NCI-H524 treated with DMSO at 0.1 percent for 48 hours (cell line): ENCODE measurements at regions not wholly inside any gene's neighbourhood (a gene's known extent, or its start where the extent isn't known, plus 50 kb on each side); places are given as distances from the start of the nearest gene placed in this dataset.

ENCODE experiments used
- DNase-seq: peaks from one replicate; lab custom pipeline; 2025; lab: John Stamatoyannopoulos, UW

DNA sequence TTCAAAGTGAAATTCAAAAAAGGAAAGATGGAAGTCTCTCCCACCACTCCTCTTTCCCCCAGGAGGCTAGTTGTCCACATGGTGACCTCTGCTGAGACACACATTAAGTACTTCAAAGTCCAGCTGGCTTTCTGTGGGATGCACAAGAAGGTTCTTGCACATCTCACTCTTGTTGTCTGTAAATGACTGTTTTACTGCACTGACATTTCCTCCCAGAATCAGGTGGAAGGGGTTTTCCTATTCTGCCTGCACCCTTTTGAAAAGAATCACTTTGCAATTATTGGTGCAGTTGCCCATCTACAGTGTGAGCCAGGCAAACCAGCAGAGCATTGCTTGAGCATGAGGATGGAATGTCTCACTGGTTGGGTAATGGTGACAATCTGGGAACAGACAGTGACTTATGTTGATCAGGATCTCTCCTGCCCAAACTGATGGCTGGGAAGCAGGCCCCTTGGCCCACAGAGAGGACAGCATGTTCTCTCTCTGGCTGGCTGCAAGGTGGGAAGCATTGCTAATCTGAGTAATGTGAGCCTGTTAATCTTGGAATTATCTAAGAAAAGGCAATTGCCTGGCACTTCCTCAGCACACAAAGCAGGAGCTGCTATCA is 347.7 kb upstream of the SATB1 start:
- no peak for DNase-seq

- DNase-seq: no peak
Measured at GRCh38 chr3:18771931-18772330, 346.8 kb upstream of the SATB1 start.

DNA sequence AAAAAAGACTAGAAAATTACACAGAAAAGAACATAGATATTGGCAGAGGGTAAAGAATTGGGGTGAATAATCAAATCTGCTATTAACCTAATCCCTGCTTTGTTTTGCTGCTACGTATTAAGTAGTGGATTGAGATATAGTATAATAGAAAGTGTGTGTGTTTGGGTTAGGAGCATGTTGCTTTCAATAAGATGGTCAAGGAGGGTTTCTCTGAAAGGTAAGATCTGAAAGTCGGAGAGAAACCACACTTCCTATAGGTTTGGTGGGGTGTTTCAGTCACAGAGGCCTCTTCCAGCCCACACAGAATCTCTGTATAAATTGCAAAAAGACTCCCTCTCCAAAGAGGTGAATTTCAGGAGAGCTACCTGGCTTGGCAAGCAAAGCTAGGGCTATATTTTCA is 345.7 kb upstream of the SATB1 start:
- no peak for DNase-seq

DNA sequence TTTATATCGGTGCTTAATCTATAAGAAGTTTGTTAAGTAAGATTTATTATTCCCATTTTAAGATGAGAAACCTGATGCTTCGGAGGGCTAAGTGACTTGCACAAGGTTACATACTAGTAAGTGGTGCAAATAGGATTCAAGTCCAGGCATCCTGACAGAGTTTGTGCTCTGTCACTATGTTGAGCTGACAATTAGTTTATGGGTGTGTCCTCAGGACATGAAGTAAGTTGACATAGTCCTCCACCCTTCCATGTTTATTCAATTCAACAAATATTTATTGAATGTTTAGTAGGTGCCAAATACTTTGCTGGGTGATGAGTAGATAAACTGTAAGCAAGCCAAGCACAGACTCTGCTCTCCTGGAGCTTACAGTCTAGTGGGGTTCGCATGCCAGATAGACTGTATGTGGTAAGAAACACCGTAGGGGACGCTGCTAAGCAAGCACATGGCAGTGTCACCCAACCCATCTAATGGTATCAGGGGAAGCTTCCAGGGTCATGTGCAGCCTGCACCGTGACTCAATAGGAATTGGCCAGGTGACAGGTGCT is 342.7 kb upstream of the SATB1 start:
- no peak for DNase-seq

GRCh38 chr3:18766974-18767373 is 341.8 kb upstream of the SATB1 start:
- DNase-seq: no peak

GRCh38 chr3:18765662-18766061 is 340.5 kb upstream of the SATB1 start:
- DNase-seq: no peak

DNA sequence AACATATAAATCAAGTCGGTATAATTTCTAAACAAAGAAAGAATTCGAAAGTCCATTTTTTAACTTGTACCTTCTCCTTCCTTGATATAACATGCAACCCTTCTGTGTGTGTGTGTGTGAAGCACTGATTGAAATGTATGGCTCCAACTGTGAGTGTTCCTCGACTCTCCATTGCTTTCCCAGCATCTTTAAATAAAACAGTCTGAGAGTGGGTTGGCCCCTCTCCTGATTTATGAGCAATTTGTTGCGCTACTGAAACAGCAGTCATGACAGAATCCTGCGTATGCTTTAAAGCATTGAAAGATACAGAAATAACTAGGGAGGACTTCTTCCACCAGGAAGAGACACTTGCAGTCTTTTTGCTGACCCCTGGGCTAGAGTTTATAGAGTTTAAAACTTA is 340.0 kb upstream of the SATB1 start:
- DNase-seq: no peak

DNA sequence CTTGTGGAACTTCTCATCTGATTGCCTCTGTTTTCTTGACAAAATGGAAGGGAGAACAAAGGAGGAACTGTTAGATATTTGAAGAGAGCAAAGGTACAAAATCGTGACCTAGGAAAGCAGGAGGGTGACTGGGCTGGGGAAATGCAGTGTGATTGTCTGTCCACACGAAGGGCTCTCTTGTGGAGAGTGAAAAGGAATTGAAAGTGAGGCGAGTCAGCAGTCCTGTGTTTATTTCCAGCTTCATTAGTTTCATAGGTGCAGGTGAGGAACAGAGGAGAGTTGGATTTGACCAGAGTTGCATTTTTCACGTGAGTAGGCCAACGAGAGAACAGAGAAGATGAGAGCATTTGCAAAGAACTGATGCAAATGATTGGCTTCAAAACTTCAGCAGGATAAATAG is 336.4 kb upstream of the SATB1 start:
- no peak for DNase-seq

- DNase-seq: no peak
Measured at GRCh38 chr3:18758047-18758704, 333.0 kb upstream of the SATB1 start.

GRCh38 chr3:18757476-18757875 is 332.3 kb upstream of the SATB1 start:
- no peak for DNase-seq

DNA sequence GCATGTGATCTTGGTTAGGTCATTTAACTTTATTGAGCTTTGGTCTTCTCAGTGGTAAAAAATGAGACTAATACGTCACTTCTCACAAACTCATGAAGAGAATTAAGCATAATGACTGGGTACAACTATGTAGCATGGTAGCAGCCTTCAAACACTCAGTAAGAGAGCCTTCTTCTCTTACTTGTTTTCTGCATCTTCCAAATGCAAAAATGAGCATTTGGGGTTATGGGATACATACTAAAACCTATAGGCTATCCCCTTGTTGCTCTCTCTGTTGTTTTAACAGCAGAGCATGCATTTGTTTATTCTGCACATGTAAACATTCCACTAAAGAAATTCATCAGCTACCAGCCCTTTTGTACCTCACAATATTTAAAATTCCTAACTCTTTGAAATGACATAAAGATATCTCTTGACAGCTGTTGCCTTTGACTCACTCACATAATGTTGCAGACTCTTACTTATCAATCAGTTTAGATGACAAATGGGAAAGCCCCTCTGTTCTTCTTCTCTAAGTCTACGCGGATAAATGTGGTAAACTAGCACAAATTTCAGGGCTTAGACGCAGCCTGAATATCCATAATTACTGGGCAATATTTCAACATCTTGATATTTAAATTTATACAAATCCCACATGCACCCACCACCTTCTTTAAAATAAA is 327.3 kb upstream of the SATB1 start:
- DNase-seq: no peak

- DNase-seq: no peak
Measured at GRCh38 chr3:18751514-18751913, 326.4 kb upstream of the SATB1 start.

- DNase-seq: no peak
Measured at GRCh38 chr3:18747383-18747782, 322.2 kb upstream of the SATB1 start.

- no peak for DNase-seq
Measured at GRCh38 chr3:18745472-18745871, 320.3 kb upstream of the SATB1 start.

- no peak for DNase-seq
Measured at GRCh38 chr3:18744472-18744871, 319.3 kb upstream of the SATB1 start.

DNA sequence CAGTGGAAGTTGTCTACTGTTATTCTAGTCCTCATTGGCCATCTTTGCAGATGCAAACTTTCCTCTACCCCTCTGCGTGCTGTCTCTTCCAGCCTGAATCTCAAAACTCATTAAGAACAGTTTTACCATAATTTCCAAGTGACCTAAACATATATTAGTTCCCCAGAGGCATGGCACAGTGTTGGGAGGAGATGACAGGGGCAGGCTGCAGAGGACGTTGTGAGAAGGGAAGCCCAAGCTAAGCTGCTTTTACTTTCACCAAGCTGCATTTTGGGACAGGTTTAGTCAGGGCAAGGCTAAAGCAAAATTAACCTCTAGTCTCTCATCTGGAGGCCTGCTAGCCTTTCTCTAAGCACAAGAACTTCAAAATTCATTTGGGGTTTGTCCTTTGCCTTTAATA is 318.6 kb upstream of the SATB1 start:
- no peak for DNase-seq

- DNase-seq: no peak
Measured at GRCh38 chr3:18740631-18741583, 315.8 kb upstream of the SATB1 start.

GRCh38 chr3:18739099-18739433 is 313.9 kb upstream of the SATB1 start:
- no peak for DNase-seq

DNA sequence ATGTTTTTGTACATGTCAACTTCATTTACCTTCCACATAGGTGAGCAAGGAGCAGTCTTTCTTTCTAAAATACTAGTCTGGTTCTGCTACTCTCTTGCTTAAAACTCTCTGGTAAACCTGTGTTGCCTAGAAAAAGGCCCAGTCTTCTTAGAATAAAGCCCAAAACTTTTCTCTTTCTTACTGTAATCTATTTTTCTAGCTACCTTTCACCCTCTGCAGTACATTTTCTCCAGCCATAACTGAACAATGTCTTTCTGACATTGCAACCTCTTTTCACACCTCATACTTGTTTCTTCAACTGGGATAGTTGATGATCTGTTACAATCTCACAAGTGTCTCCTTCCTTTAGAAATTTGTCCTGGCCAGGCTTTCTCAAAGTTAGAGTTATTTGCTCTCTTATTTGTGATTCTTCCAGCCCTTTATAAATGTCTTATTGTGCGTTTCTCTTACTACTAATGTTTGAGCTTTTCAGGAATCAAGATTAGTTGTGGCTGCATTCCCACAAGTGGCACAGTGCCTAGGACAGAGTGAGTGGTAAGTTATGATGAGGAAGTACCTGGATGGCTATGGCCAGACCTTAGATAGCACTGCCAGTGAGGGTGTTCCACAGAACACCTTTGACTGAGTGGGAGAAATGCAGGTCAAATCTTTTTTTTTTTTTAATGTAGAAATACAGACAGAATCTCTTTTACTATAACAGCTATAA is 313.4 kb upstream of the SATB1 start:
- DNase-seq: no peak

DNA sequence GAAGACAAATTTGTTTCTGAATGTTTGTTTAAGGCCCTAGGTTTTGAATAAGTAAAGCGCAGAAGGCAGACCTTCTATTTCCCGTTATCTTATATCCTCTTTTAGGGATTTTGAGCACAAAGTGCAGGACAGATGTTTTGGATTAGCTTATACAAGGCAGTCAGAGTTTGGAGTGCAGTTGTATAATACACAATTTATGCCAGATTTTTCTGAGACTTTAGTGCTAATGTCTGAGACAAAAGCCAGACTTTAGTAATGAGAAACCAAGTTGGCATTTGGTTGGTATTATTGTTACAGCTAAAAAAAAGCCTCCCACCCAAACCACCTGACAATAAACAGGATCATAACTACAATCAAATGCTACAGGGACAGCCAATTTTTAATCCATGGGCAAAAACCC is 309.9 kb upstream of the SATB1 start:
- DNase-seq: no peak

DNA sequence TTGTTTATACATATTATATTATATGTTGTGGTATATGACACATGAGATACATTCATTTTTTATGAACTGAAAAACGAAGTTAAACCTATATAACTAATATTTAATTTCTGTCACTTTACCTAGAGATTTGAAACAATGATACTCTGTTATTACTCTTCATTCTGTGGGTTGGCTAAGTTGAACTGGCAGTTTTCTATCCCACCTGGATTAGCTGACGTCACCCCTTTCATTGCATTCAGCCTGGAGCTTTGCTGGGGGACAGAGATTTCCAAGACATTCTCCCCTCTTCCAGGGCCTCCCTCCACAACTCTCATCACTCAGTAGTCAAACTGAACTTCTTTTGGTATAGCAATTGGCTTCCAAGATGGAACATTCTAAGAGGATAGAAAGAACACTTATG is 309.2 kb upstream of the SATB1 start:
- no peak for DNase-seq

DNA sequence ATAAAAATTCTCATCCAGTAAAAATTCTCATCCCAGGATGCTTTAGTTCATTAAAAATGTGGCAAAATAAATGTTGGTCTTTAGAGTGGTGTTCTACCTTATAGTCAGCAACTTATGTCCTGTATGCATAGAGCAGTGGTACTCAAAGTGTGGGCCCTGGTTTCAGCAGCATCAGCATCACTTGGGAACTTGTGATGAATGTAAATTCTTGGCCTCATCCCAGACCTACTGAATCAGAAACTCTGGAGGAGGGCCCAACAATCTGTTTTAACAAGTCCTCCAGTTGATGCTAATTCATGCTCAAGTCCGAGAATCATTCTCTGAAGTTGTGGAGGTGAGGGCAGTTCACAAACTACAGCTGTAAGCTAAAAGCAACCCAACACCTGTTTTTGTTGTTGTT is 307.3 kb upstream of the SATB1 start:
- no peak for DNase-seq
